Thoracic aorta (tissue), 2 donors: ENCODE measurements at regions not wholly inside any gene's neighbourhood (a gene's known extent, or its start where the extent isn't known, plus 50 kb on each side); places are given as distances from the start of the nearest gene placed in this dataset.

Experiments used
- ATAC-seq: fragments of 150-250 bp; one replicate; pipeline ENCODE4 v1.8.0; 2017; ENCODE audit warnings: low read depth; ENCODE audit not compliant: insufficient number of reproducible peaks, low FRiP score
- DNase-seq: peaks from one replicate; pipeline ENCODE4 v3.0.0-alpha.2; 2020; ENCODE audit warnings: low spot score
- H3K27ac ChIP-seq, 2 donors: fragments of 200-600 bp; sonication (generic); 1 replicate in 1 of 2; 2 replicates in 1 of 2; pipeline ENCODE4 v1.5.1; 2016; ENCODE audit warnings: mild to moderate bottlenecking in 2 of 2, moderate library complexity in 2 of 2
- H3K27me3 ChIP-seq: fragments of 200-600 bp; sonication (generic); replicated peaks from 2 replicates; pipeline ENCODE4 v1.6.0; 2016; ENCODE audit warnings: mild to moderate bottlenecking; ENCODE audit not compliant: insufficient read depth
- H3K36me3 ChIP-seq: fragments of 200-600 bp; sonication (generic); one replicate; pipeline ENCODE4 v1.5.1; 2016
- H3K4me1 ChIP-seq, 2 donors: fragments of 200-600 bp; sonication (generic); 1 replicate in 1 of 2; 2 replicates in 1 of 2; pipeline versions ENCODE4 v1.5.1 to v1.6.0; 2016; ENCODE audit warnings: low read depth in 2 of 2, mild to moderate bottlenecking in 1 of 2; ENCODE audit not compliant: control insufficient read depth in 1 of 2
- H3K4me3 ChIP-seq: fragments of 200-600 bp; sonication (generic); 2 replicates; pipeline ENCODE4 v1.5.1; 2016; ENCODE audit warnings: mild to moderate bottlenecking
- H3K9me3 ChIP-seq: fragments of 200-600 bp; sonication (generic); 2 replicates; pipeline ENCODE4 v1.5.1; 2016
- TF ChIP-seq, protein P1 (sequence below): fragments of 200-600 bp; sonication (generic); IDR thresholded peaks from one replicate; pipeline ENCODE4 v1.5.1; 2019; ENCODE audit warnings: antibody characterized with exemption

GRCh38 chr2:150572961-150573395, 85.5 kb upstream of the RND3 start:
- Histone ChIP-seq H3K27me3 (no peaks in the 10 kb centered on the region), H3K36me3 (no peaks in the 10 kb centered on the region), H3K4me1 (no peaks in the 10 kb centered on the region), H3K4me3 (no peak overlapping the region), H3K27ac (no peak overlapping the region), H3K9me3 (no peaks in the 10 kb centered on the region)
- DNase-seq (no peak), ATAC-seq (no peak)
- TF ChIP-seq, protein P1, sequence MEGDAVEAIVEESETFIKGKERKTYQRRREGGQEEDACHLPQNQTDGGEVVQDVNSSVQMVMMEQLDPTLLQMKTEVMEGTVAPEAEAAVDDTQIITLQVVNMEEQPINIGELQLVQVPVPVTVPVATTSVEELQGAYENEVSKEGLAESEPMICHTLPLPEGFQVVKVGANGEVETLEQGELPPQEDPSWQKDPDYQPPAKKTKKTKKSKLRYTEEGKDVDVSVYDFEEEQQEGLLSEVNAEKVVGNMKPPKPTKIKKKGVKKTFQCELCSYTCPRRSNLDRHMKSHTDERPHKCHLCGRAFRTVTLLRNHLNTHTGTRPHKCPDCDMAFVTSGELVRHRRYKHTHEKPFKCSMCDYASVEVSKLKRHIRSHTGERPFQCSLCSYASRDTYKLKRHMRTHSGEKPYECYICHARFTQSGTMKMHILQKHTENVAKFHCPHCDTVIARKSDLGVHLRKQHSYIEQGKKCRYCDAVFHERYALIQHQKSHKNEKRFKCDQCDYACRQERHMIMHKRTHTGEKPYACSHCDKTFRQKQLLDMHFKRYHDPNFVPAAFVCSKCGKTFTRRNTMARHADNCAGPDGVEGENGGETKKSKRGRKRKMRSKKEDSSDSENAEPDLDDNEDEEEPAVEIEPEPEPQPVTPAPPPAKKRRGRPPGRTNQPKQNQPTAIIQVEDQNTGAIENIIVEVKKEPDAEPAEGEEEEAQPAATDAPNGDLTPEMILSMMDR: no peak

GRCh38 chr2:150572194-150572766, 84.8 kb upstream of the RND3 start:
- ATAC-seq: no peak
- Histone ChIP-seq H3K27ac (no peak overlapping the region), H3K27me3 (no peaks in the 10 kb centered on the region), H3K4me1 (no peaks in the 10 kb centered on the region), H3K36me3 (no peaks in the 10 kb centered on the region), H3K9me3 (no peaks in the 10 kb centered on the region), H3K4me3 (no peak overlapping the region)
- DNase-seq: no peak
- TF ChIP-seq, protein P1: no peak

DNA sequence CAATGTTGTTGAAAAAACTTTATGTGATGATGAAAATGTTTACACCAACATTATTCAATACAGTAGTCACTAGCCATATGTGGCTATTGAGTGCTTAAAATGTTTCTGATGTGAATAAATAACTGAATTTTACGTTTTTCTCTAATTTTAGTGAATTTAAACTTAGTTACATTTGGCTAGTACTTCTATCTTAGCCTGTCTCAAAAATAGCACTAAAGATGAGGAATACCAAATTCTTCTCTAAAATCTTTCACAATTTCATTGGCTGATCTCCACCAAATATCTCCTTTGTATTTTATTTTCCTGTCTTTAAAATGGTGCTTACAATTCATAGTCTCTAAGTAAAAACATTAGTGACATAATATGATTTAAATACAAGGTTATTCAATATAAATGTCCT, 83.7 kb upstream of the RND3 start:
- ATAC-seq (no peak), DNase-seq (no peak)
- H3K36me3 ChIP-seq: no peaks in the 10 kb centered on the region
- no peak overlapping the region for H3K27ac ChIP-seq
- TF ChIP-seq, protein P1: no peak
- H3K9me3 ChIP-seq: no peaks in the 10 kb centered on the region
- no peaks in the 10 kb centered on the region for H3K27me3 ChIP-seq
- H3K4me1 ChIP-seq: no peaks in the 10 kb centered on the region
- no peak overlapping the region for H3K4me3 ChIP-seq

DNA sequence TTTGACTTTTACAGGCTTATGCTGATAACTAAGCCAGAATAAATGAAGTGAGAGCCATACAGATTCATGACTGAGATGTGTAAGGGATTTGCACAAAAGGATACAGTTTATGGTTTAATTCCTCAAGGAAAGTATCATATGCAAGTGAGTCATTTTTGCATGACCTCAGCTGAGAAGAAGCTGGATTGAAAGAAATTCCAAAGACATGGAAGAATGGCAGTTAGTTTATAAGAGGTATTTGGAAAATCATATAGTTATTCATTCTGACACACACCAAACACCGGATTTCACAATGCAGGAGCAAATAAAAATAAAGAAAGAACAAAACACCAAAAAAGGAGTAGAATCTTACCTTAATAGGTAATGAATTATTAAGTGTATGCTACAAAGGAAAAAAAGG, 83.2 kb upstream of the RND3 start:
- Histone ChIP-seq H3K27ac (no peak overlapping the region), H3K27me3 (no peaks in the 10 kb centered on the region), H3K4me1 (no peaks in the 10 kb centered on the region), H3K9me3 (no peaks in the 10 kb centered on the region), H3K36me3 (no peaks in the 10 kb centered on the region), H3K4me3 (no peak overlapping the region)
- TF ChIP-seq, protein P1: no peak
- ATAC-seq (no peak), DNase-seq (no peak)

- no peaks in the 10 kb centered on the region for H3K9me3 ChIP-seq
- H3K27me3 ChIP-seq: no peaks in the 10 kb centered on the region
- no peak for DNase-seq
- TF ChIP-seq, protein P1: no peak
- H3K4me1 ChIP-seq: no peaks in the 10 kb centered on the region
- no peaks in the 10 kb centered on the region for H3K36me3 ChIP-seq
- H3K27ac ChIP-seq: no peak overlapping the region
- no peak overlapping the region for H3K4me3 ChIP-seq
- no peak for ATAC-seq
These were observed 82.3 kb upstream of the RND3 start for GRCh38 chr2:150569761-150570160.
